LNCaP clone FGC (cell line): ENCODE measurements at regions not wholly inside any gene's neighbourhood (a gene's known extent, or its start where the extent isn't known, plus 50 kb on each side); places are given as distances from the start of the nearest gene placed in this dataset.

ENCODE experiments used
- DNase-seq: peaks from one replicate; pipeline ENCODE4 v3.0.0-alpha.2; 2011; ENCODE audit warnings: low read depth
- H3K4me3 ChIP-seq: 2 replicates; pipeline ENCODE4 v1.5.1; 2011; ENCODE audit warnings: mild to moderate bottlenecking, low read depth, low read length, control low read depth
- CTCF ChIP-seq: IDR thresholded peaks from 2 replicates; pipeline ENCODE4 v1.5.1; 2012; ENCODE audit warnings: mild to moderate bottlenecking; ENCODE audit not compliant: control insufficient read depth, insufficient read depth; ENCODE audit errors: extremely low read depth

- no peak for TF ChIP-seq CTCF
- no peak for DNase-seq
- no peak overlapping the region for H3K4me3 ChIP-seq
Observed at GRCh38 chr12:124682425-124683151, 115.2 kb upstream of the NCOR2 start.

- no peak for DNase-seq
- H3K4me3 ChIP-seq: no peak overlapping the region
Observed at GRCh38 chr12:124681779-124682391, 114.5 kb upstream of the NCOR2 start.

GRCh38 chr12:124680863-124681778, 113.7 kb upstream of the NCOR2 start:
- no peak for DNase-seq
- H3K4me3 ChIP-seq: no peak overlapping the region

More at GRCh38 chr12:124681779-124682391, 114.5 kb upstream of the NCOR2 start:
- no peak for TF ChIP-seq CTCF

GRCh38 chr12:124679533-124680371, 112.3 kb upstream of the NCOR2 start:
- TF ChIP-seq CTCF: no peak
- H3K4me3 ChIP-seq: no peak overlapping the region
- peak; percentile 15 for DNase-seq

More at GRCh38 chr12:124680863-124681778, 113.7 kb upstream of the NCOR2 start:
- no peak for TF ChIP-seq CTCF

GRCh38 chr12:124679047-124679446, 111.6 kb upstream of the NCOR2 start:
- no peak for DNase-seq
- no peak for TF ChIP-seq CTCF
- no peak overlapping the region for H3K4me3 ChIP-seq

- no peak for DNase-seq
- no peak for TF ChIP-seq CTCF
- no peak overlapping the region for H3K4me3 ChIP-seq
Observed at GRCh38 chr12:124678421-124678893, 111.0 kb upstream of the NCOR2 start.
